Bronchial epithelial cell (primary cell): ENCODE measurements at regions not wholly inside any gene's neighbourhood (a gene's known extent, or its start where the extent isn't known, plus 50 kb on each side); places are given as distances from the start of the nearest gene placed in this dataset.

Source experiments
- DNase-seq: peaks from one replicate; pipeline ENCODE4 v3.0.0-alpha.2; 2010; ENCODE audit warnings: low read depth
- FAIRE-seq: peaks from 2 replicates; lab custom pipeline; 2011; peaks lifted over from hg19 to GRCh38; lab: Jason Lieb, UNC
- H3K27me3 ChIP-seq: 2 replicates; pipeline ENCODE4 v1.5.1; 2011; ENCODE audit warnings: low read length; ENCODE audit not compliant: control insufficient read depth, insufficient read depth
- H3K36me3 ChIP-seq: 2 replicates; pipeline ENCODE4 v1.5.1; 2011; ENCODE audit warnings: low read length; ENCODE audit not compliant: control insufficient read depth, insufficient read depth
- H3K4me3 ChIP-seq: 2 replicates; pipeline ENCODE4 v1.5.1; 2011; ENCODE audit warnings: mild to moderate bottlenecking, low read depth, low read length, control low read depth
- TF ChIP-seq, protein P1 (sequence below): IDR thresholded peaks from 2 replicates; pipeline ENCODE4 v1.5.1; 2011; ENCODE audit warnings: mild to moderate bottlenecking, moderate library complexity, low read length, control low read depth, inconsistent platforms; ENCODE audit not compliant: insufficient read depth, severe bottlenecking

DNA sequence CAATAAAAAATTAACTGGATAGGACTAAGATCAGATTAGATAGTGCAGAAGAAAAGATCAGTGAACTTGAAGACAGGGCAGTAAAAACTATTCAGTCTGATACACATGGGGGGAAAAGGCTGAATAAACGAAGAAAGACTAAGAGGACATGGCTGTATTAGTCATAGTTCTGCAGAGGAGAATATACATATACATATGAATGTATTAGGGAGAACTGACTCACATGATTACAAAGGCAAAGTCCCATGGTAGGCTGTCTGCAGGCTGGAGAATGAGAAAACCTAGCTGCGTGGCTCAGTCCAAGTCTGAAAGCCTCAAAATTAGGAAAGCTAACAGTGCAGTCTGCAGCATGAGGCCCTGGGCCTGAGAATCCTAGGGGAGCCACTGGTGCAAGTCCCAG, 98.2 kb upstream of the GNAO1 start:
- TF ChIP-seq, protein P1, sequence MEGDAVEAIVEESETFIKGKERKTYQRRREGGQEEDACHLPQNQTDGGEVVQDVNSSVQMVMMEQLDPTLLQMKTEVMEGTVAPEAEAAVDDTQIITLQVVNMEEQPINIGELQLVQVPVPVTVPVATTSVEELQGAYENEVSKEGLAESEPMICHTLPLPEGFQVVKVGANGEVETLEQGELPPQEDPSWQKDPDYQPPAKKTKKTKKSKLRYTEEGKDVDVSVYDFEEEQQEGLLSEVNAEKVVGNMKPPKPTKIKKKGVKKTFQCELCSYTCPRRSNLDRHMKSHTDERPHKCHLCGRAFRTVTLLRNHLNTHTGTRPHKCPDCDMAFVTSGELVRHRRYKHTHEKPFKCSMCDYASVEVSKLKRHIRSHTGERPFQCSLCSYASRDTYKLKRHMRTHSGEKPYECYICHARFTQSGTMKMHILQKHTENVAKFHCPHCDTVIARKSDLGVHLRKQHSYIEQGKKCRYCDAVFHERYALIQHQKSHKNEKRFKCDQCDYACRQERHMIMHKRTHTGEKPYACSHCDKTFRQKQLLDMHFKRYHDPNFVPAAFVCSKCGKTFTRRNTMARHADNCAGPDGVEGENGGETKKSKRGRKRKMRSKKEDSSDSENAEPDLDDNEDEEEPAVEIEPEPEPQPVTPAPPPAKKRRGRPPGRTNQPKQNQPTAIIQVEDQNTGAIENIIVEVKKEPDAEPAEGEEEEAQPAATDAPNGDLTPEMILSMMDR: no peak
- no peak overlapping the region for H3K4me3 ChIP-seq
- peak; percentile 22 for DNase-seq
- H3K36me3 ChIP-seq: no peaks in the 10 kb centered on the region
- no peak for FAIRE-seq
- H3K27me3 ChIP-seq: no peaks in the 10 kb centered on the region

DNA sequence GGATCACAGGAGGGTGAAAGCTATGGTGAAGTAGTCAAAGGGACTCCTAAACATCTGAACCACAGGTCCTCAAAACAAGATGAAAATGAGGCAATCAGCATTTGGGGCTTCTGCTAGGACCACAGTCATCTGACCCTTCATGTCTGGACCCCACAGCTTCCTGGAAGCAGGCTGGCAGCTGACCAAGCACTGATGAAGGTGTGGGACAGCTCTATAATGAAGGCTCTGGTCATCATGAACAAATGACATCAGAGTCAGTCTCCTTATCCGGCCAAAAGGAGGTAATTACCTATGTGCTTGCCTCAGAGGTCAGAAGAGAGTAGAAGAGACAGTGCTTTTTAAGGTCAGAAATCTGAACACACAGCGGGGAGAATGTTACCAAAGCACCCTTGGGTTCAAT, 101.2 kb upstream of the GNAO1 start:
- H3K4me3 ChIP-seq: no peak overlapping the region
- no peak for DNase-seq
- TF ChIP-seq, protein P1: no peak
- FAIRE-seq: peak; percentile 66
- H3K27me3 ChIP-seq: no peaks in the 10 kb centered on the region
- no peaks in the 10 kb centered on the region for H3K36me3 ChIP-seq

DNA sequence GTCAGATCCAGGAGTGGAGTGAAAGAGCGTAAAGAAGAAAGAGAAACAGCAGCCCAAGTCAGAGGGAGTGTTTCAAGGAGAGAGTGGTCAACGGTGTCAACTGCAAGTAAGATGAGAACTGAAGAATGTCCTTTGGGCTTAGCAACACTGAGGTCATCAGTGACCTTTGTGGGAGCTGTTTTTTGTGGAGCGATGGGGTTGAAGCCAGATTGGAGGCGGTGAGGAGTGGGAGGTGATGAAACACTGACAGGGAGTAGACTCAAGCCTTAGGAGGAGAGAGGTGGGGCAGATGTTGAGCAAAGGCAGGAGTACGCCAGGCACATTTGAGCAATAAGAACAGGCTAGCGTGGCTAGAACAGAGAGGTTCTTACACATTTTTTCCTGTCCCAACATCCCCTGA, 103.7 kb upstream of the GNAO1 start:
- Histone ChIP-seq H3K4me3 (no peak overlapping the region), H3K27me3 (no peaks in the 10 kb centered on the region), H3K36me3 (no peaks in the 10 kb centered on the region)
- no peak for DNase-seq
- TF ChIP-seq, protein P1: no peak
- FAIRE-seq: no peak

DNA sequence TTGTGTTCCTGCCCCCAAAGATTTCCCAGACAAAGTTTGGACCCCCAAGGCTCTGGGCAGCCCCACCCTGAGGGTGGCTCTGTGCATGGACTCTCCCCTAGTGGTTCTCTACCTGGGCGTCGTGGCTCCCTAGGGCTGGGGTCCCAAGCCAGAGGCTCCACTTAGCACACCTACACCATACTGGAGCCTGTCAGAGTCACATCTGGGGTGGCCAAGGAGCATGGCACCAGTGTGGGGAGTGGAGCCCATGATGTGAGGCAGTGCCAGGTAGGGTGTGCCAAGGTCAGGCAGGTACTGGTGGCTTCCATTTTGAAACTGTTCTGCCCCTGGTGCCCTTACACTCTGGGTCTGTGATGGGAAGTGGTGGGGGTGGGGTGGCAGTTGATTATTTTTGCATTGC, 109.9 kb upstream of the GNAO1 start:
- Histone ChIP-seq H3K4me3 (no peak overlapping the region), H3K27me3 (no peaks in the 10 kb centered on the region), H3K36me3 (no peaks in the 10 kb centered on the region)
- FAIRE-seq: peak; percentile 64
- DNase-seq: no peak
- TF ChIP-seq, protein P1: no peak

DNA sequence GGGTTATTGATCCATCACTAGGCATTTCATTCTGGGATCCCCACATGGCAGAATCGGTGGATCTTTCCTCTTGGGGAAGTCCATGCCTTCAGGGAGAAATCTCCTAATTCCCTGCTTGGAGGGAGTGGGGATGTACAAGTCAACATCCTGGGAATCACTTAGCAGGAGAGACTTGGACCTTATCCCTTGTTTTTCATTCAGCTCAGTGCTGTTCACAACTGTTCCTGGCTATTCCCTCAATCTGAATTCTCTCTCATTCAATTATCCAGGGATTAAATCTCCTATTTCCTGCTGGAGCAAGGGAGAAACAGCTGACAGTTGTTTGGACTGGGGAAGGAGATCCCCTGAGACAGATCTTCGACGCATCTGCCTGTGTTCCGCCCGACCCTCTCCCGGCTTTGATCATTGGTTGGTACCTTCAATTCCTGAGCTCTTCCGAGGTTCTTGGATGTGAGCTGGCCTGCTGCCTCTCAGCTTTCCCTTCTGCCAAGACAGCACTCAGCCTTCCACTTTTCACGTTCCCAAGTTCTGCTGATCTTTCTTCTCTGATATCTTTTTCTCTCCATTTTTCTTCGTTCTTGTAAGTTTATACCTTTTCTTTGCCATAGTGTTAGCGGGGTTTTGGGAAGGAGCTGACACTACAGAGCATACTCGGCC, 115.4 kb upstream of the GNAO1 start:
- Histone ChIP-seq H3K4me3 (no peak overlapping the region), H3K27me3 (no peaks in the 10 kb centered on the region), H3K36me3 (no peaks in the 10 kb centered on the region)
- DNase-seq (no peak), FAIRE-seq (peak; percentile 18)
- TF ChIP-seq, protein P1: no peak

DNA sequence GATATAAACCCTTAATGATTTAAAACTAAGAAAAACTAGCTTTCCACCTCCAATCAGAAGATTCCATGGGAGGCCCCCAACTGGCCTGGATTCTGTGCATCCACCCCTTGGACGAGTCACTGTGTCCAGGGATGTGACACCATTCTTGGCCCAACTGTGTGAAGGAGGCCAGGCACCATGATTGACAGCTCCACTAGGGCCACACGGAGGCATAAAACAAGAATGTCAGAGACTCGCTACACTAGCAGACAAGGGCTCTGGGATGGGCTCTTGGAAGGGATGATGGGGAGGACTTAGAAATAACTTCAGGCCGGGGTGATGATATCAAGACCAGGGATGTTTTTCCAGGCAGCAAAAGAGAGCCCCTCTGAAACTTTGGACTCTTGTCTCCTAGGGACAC, 117.8 kb upstream of the GNAO1 start:
- FAIRE-seq: no peak
- DNase-seq: no peak
- TF ChIP-seq, protein P1: no peak
- H3K27me3 ChIP-seq: no peaks in the 10 kb centered on the region
- H3K36me3 ChIP-seq: no peaks in the 10 kb centered on the region
- no peak overlapping the region for H3K4me3 ChIP-seq
